ENCODE measurements at regions not wholly inside any gene's neighbourhood (a gene's known extent, or its start where the extent isn't known, plus 50 kb on each side); places are given as distances from the start of the nearest gene placed in this dataset.

DNA sequence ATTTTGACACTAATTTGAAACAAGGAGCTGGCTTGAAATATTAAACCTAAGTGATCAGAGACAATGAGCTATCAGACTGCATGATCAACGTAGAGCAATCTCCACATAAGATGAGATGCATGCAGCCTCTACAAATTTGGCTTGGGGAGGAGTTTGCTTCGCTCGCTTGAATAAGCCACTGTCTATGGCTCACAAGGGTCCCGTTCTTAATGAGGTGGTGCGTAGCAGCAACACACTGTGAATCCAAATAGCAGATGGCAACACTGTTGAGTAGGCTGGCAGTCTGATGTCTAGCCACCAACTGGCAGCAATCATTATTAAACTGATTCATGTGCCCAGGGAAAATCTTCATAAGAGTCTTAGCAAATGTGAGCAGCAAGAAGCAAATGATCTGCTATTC, 125.4 kb upstream of the CCDC54 start:
- DNase-seq = no peak

DNA sequence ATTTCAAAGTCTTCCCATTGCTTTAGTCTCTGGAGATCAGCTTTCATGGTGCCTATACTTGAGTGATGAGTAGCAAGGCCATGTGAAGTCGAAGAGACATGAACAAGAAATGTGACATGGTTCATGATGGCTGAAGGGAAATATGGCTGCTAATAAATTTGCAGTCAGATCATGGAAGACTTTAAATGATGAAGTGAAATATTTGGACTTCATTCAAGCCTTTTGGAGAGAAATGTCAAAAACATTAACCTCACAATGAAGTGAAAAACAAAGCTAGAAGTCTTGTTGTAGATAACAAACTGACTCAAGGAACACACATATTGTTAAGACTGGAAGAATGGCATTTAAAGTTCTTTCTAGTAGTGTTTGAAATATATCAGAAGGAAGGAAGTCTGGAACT, 120.3 kb upstream of the CCDC54 start:
- DNase-seq = no peak

DNA sequence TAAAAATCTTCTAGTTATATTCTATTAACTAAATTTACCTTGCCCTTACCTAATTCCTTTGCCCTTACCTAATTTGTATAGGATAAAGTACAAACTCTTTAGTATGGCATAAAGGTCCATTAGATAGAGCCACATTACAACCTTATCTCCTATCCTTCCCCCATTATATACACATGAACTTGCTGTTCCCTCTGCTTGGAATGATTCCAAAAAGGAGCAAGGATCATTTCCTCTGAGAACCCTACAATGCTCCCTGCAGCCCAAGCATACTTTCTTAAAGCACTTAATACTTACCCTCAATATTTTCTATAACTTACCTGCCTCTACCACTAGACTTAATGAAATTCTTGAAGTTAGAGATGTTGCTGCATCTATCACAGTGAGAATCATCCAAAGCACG, 118.9 kb upstream of the CCDC54 start:
- no peak for DNase-seq

DNA sequence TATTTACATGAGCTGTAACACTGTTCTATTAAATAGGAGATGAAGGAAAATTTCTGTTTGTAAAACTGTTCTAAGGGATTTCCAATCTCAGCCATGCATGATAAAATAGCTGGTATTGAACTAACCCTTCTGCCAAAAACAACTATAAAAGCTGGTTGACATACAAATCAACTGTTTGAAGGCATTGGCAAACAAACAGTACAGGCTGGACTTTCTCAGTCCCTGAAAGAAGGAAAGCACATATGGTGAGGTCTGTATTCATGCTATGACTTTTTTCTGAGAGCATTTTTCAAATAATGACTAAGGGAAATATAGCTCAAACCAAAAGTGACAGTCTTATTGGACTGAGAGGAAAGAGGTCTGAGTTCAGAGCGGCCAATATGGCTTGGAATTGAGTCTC, 117.0 kb upstream of the CCDC54 start:
- no peak for DNase-seq

DNA sequence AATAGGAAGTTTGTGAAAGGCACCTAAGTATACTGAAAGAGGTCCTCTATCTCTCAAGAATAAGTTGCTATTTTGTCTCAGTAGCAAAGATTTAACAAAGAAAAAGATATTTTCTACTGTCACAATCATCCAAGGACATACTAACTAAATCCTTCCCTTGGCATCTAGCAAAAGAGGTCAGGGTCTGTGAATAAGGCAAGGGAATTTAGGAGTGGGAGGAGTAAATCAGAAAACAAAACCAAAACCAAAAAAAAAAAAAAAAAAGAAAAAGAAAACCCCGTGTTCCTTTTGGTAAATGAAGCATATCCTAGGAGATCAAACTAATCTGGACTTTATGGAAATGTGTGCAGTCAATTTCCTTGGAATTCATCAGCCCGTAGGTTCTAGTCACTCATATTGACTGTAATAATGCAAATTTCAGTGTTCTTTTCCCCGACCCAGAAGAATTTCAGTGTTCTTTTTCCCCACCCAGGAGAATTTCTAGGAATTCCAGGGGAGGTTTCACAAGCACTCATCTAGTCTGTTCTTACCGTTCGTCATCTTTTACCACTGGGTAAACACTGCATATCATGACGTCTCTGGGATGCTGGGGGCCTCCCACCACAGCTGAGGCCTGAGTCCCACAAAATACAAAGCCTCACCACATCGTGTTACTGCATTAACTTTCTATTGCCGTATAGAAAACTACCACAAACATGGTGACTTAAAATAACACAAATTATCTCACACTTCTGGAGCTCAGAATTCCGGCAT, 113.8 kb upstream of the CCDC54 start:
- DNase-seq = no peak

DNA sequence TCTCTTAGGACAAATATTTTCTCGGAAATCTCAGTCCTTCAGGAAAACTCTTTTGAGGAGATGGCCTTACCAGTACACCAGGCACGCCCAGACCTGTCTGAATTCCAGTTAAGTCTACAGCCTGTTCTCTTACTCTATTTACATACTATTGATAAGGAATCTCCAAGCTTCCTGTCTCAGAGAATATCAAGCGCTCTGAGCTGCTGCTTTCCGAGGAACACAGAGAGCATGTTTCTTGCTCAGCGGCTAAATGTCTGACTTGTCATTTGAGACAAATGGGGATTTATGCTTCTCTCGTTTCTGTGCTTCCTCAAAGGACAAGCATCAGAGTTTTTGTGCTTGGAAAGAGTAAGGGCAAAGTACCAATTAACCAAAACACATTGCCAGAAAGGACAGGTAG, 112.4 kb upstream of the CCDC54 start:
- DNase-seq = no peak

DNA sequence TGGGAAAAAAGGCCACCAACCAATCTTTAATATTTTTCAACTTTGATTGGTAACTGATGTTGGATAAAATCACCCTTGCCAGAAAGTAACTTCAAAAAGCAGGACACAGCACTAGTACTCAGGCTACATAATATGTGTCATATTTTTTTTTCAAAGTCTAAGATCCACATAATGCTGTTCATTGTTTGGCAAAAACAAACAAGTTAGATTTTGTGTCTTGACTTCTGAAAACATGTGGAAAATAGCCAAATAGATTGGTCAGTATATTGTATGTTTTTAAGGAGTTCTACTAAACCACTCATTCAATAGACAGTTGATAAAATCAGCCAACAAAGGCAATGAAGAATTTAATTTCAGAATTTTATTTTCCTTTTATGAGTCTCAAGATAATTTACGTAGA, 111.7 kb upstream of the CCDC54 start:
- DNase-seq = no peak

DNA sequence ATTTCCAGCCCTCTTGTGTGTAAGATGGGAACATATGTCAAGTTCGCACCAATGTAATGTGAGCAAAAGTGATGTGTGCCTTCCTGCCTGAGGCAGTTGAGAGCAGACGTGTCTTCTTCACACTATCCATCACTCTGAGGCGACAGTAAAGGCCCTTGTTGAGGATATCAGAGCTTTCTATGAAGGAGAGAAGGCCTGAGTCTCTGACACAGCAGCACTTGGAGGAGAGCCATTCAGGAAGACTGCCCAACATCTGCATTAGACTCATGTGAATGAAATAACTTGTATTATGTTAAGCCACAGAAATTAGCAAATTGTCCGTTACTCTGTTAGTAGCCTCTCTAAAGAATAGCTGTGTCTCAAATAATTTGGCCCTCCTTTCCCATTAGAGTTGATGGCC, 108.8 kb upstream of the CCDC54 start:
- no peak for DNase-seq

DNA sequence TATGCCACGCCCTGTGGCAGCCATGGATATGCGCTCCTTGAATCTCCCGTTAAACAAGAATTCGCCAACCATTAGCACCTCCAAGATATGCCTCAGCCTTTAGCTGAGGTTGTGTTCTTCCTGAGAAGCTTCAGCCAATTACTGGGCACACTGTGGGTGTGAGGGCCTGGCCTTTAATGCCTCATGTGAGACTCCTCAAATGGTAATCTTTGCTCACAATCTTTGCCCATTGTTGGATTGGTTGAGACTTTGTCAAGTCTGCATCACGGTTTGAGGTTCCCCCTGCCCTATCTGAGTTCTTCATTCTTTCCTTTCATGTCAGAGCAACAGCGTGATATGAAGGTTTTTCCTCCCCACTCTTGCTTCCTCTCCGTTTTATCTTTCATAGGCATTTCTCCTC, 108.1 kb upstream of the CCDC54 start:
- DNase-seq = no peak

DNA sequence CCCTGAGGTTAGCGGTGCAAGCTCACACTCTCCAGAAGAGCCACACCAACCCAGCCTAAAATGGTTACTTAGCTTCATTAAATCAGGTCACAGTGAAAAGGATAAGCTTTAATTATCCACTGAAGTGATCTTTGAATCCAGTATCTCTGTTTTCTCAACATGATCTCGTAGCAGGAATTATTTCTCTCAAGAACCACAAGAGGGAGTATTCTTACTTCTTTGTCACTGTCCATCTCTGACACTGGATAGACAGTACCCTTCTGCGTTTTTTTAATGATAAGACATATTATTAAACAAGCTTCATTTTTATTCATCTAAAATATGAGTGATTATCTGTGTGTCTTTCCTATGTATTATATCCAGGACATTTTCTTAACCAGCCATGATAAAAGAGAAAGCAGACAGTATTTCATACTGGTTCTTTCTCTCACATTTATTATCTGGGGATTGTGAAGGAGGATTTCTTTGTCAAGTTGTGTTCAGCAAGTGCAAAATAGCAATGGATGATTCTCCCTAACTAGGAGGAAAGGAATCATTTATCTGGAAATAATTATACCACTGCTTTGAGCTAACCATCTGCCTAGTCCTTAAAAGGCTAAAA, 105.4 kb upstream of the CCDC54 start:
- DNase-seq = no peak

DNA sequence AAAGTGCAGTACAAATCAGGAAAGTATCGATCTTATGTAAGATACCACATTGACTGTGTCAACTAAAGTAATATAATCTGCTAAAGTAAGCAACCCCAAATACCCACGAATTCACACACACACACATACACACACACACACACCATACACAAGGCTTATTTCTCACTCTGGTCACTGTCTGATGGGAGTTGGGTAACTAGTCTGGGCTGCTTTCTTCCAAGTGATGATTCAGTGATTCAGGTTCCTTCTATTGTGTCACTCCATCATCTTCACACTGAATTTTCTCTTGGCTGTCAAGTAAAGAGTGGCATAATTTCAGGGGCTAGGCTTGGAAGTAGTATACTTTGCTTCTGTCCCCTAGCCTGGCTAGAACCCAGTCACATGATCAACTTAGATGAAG, 104.8 kb upstream of the CCDC54 start:
- DNase-seq = no peak

DNA sequence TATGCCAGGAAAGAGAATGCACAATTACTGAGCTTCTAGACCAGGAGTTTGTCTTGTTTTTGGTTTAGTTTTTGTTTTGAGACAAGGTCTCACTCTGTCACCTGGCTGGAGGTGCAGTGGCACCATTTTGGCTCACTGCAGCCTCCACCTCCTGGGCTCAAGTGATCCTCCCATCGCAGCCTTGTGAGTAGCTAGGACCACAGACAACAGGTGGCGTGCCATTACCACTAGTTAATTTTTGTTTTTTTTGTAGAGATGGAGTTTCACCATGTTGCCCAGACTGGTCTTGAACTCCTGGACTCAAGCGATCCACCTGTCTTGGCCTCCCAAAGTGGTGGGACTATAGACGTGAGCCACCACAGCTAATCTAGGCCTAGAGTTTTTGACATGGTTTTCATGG, 104.4 kb upstream of the CCDC54 start:
- no peak for DNase-seq

DNA sequence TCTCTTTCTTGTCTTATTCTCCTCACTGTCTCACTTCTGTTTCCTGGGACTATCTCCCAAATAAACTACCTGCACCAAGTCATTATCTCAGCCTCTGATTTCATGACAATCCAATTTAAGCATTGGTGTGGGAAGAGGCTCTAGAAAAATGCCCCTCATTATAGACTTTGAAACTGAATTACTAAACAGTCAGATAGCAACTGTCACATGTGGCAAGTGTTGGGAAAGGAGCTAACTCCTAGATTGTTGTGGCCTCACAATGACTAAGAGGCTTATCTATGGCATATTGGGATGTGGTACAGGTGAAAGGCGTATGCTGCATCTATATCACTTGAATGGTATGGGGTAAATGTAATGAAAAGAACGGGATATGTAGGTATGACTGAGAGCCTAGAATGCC, 103.5 kb upstream of the CCDC54 start:
- no peak for DNase-seq

DNA sequence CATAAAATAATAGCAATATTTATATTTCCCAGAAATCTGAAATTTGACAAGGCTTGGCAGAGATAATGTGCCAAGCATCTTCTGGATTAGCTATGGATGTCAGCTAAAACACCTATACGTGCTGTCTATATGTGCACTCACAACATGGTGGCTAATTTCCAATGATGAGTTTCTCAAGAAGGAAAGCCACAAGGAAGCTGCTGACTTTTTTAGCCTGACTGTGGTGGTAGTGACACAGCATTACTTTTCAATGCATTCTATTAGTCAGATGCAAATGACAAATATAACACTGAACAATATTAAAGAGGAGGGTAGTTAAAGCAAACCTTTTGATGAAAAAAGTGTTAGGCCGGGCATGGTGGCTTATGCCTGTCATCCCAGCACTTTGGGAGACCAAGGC, 101.7 kb upstream of the CCDC54 start:
- no peak for DNase-seq

DNA sequence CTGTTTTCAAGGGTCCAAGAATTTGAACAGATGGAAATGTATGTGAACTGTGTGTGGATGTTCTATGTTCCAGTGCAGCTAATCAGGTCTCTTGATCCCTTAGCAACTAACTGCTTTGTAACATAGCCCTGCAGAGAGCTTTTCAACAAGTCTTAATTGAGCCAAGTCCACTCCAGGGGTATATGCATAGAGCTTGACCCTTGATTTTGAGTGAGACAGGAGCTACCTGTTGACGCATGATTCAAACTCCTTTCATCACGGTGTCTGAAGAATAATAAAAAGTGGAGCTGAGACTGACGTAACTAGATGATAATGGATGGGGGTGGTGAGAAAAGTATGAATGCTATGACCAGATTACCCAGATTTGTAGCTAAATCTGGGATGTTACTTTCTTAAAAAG, 93.3 kb upstream of the CCDC54 start:
- no peak for DNase-seq

DNA sequence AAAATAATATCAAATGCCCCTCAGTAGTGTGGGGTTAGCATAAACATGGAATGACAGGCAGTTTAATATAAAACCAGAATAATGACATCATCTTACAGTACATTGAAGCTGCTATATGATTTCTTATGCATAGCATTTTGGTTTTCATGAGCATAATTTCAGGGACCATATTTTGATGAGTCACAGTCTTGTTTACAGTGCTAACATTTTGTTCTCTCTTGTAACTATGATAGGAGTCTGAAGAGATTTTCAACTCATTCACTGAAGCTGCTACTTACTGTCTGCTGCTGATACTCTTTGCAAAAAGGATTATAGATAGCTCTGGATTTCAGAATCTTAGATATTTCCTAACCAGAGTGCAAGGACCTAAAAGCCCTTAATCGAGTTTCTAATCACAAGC, 92.6 kb upstream of the CCDC54 start:
- DNase-seq = no peak

DNA sequence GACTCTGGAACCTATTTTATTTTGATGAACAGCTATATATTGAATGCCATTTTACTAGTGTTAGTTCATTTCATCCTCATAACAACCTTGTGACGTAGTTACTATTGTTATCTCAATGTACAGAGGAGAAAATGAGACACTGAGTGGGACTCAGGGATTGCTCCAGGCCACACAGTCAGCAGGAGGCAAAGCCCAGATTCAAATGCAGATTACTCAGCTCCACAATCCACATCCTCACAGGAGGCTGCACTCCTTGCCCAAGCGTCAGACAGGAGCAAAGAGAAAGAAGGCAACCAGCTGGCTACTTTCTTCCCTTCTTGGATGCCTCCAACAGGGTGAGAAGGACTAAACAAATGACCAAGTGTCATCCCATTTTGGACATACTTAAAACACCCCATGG, 92.0 kb upstream of the CCDC54 start:
- no peak for DNase-seq

DNA sequence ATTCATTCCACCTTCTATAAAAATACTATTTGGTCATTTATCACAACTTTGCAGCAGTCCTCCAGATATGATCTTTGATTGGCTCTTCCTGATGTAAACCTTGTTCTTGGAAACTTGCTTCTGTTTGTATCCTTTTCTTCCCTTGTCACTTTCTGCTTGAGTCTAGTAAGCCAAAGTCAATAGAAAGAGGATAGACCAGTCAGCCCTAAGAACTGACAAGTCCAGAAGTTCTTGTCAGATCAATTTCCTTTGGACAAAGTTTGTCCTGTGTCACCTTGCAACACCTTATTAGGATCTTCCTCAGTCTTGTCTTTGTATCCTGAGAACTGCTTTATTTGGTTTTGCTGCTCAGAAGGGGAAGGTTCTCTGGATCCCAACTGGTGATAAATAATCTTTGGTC, 87.9 kb upstream of the CCDC54 start:
- no peak for DNase-seq

DNA sequence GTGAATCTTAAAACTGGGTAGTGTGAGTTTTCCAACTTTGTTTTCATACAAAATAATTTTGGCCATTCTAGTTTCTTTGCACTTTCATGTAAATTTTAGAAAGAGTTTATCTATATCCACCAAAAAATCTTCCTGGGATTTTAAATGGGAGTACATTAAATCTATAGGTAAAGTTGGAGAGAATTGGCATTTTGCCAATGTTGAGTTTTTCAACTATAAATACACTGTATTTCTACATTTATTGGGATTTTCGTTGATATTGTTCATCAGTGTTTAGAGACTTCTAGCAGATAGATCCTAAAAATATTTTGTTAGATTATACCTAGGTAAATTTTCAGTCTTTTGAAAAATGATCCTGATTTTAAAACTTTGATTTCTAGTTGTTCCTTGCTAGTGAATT, 83.1 kb upstream of the CCDC54 start:
- no peak for DNase-seq

DNA sequence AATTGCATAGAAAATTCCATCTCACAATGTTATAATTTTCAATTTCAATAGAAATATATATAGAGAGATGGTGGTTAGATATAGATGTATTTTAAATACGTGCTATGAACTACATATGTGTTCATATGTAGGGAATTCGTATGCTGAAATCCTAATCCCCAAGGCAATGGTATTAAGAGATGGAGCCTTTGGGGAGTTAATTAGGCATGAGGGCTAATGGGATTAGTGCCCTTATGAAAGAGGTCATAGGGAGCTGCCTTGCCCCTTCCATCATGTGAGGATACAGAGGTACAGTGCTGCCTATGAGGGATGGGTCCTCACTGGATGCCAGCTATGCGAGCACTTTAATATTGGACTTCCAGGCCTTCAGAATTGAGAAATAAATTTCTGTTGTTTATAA, 79.6 kb upstream of the CCDC54 start:
- DNase-seq = no peak

DNA sequence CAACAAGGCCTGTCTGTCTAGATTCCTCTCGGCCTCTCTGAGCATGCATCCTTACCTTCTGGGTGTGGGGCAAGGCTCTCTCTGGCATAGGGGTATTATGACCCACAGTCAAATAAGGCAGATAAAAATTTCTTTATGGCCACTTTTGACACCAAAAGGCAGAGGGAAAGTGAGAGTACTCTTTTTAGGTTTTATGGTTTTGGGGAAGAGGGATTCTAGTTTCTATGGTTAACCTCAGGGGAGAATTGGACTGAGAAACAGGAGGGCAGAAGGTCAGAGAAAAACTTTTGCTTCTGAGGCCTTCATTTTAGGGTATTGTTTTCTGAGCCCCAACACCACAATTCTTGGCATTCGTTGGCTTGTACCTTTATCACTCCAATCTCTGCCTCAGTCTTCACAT, 70.0 kb upstream of the CCDC54 start:
- no peak for DNase-seq

DNA sequence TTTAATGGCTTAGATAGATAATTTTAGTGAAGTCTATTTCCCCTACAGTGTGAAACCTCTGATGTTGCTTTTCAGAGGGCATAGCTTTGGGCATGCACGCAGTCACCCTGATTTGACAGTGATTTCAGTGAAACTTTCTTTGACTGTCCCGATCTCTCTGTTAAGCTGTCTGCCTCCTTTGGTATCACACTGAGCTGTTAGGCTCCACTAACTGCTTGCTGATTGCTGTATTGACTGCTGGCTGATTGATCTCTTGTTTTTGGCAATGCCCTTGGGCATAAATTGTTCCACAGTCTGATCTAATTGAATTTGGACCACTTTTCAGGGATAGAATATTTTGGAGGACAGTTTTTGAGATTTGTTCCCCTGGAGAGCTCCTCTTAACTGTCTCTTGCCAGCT, 68.5 kb upstream of the CCDC54 start:
- DNase-seq = no peak

DNA sequence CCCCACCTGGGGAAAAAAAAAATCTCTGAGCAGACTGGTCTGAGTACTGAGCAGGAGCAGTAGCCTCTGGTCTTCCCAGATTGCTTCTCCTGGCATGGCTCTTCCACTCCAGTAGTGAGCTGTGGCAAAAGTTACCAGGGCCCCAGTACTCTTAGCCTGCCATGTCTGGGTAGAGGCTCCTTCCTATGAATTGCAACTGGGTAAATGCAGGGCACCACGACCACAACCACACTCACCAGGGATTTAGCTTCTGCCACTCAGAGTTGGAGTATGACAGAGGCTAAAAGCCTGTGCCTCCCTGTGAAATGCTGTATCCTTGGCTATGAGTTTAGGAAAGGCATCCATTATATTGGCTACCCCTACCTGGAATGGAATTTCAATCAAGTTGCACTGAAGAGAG, 67.9 kb upstream of the CCDC54 start:
- DNase-seq = no peak

DNA sequence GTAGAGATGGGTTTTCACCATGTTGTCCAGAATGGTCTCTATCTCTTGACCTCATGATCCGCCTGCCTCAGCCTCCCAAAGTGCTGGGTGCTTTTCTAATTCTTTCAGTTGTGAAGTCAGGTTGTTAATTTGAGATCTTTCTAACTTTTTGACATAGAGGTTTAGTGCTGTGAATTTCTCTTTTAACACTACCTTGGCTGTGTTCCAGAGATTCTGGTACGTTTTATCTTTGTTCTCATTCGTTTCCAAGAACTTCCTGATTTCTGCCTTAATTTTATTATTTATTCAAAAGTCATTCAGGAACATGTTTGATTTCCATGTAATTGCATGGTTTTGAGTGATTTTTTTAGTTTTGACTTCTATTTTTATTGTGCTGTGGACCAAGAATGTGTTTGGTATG, 63.5 kb upstream of the CCDC54 start:
- DNase-seq = no peak

DNA sequence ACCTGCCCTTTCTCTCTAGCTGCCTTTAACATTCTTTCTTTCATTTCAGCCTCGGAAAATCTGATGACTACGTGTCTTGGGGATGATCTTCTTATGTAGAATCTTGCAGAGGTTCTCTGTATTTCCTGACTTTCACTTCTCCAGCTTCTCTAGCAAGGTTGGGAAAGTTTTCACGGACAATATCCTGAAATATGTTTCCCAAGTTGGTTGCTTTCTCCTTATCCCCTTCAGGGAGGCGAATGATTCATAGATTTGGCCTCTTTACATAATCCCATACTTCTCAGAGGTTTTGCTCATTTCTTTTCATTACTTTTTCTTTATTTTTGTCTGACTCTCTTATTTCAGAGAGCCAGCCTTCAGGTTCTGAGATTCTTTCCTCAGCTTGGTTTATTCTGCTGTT, 62.1 kb upstream of the CCDC54 start:
- no peak for DNase-seq
